K562 (cell line): ENCODE measurements at regions not wholly inside any gene's neighbourhood (a gene's known extent, or its start where the extent isn't known, plus 50 kb on each side); places are given as distances from the start of the nearest gene placed in this dataset.

Source experiments
- ATAC-seq: fragments of 200-7000 bp; cut with Tn5 transposase; 3 replicates; pipeline ENCODE4 v1.9.1; 2020; ENCODE audit warnings: moderate library complexity
- BruUV-seq: library from RNA; stranded (reverse); fragments of 400-500 nt; replicated peaks from 2 replicates; lab custom pipeline; 2021; lab: Mats Ljungman, UMichigan
- CTCF ChIA-PET: fragments of 300-600 bp; formaldehyde crosslinking; extraction: SDS; loops from one replicate; lab custom pipeline; 2021; ENCODE audit warnings: low intra/inter-chr PET ratio; lab: Yijun Ruan, JAX
- POLR2A ChIA-PET: fragments of 300-600, 350-650 bp; sonication (Branson Sonifier 250); formaldehyde crosslinking; extraction: SDS; loops from one replicate; lab custom pipeline; 2021; ENCODE audit warnings: antibody characterized with exemption, inconsistent platforms; lab: Yijun Ruan, JAX
- DNase-seq, 4 experiments: peaks; one replicate each; pipeline versions ENCODE4 v3.0.0 to v3.0.0-alpha.2; 2011 to 2018; ENCODE audit warnings: low spot score in 3 of 4, mixed read lengths in 3 of 4; ENCODE audit errors: extremely low read depth in 1 of 4
- FAIRE-seq: peaks from 2 replicates; lab custom pipeline; 2011; peaks lifted over from hg19 to GRCh38; lab: Jason Lieb, UNC
- H2AFZ ChIP-seq: 2 replicates; pipeline ENCODE4 v1.6.0; 2011; ENCODE audit warnings: low read depth, low read length, control low read depth, inconsistent platforms
- H3K27ac ChIP-seq: fragments of 200-600 bp; 3 replicates; pipeline ENCODE4 v1.8.0; 2011; ENCODE audit warnings: low read depth, mild to moderate bottlenecking, control low read depth, inconsistent platforms, low read length, moderate library complexity, mixed read lengths; ENCODE audit errors: extremely low read depth
- H3K27me3 ChIP-seq, 2 experiments: fragments of 300-600 bp in 1 of 2; 2 replicates in 1 of 2; 3 replicates in 1 of 2; pipeline versions ENCODE4 v1.6.0 to v1.8.0; 2011; ENCODE audit warnings: inconsistent platforms in 2 of 2, low read length in 2 of 2, mild to moderate bottlenecking in 1 of 2, mixed read lengths in 1 of 2, moderate library complexity in 1 of 2; ENCODE audit not compliant: control insufficient read depth in 2 of 2, insufficient read depth in 2 of 2
- H3K36me3 ChIP-seq: fragments of 300-600 bp; 3 replicates; pipeline ENCODE4 v1.8.0; 2011; ENCODE audit warnings: mild to moderate bottlenecking, low read length, inconsistent platforms; ENCODE audit not compliant: control insufficient read depth, insufficient read depth
- H3K4me1 ChIP-seq, 2 experiments: fragments of 200-600 bp in 1 of 2; replicated peaks in 1 of 2; 2 replicates in 1 of 2; 3 replicates in 1 of 2; pipeline versions ENCODE4 v1.5.1 to v1.8.0; 2011; ENCODE audit warnings: inconsistent platforms in 2 of 2, low read length in 2 of 2, mild to moderate bottlenecking in 1 of 2, mixed read lengths in 1 of 2, moderate library complexity in 1 of 2; ENCODE audit not compliant: control insufficient read depth in 2 of 2, insufficient read depth in 2 of 2
- H3K4me2 ChIP-seq: 2 replicates; pipeline ENCODE4 v1.6.1; 2011; ENCODE audit warnings: low read length, control low read depth, inconsistent platforms, mixed read lengths; ENCODE audit not compliant: insufficient read depth
- H3K4me3 ChIP-seq: fragments of 200-600 bp; sonication (generic), shearing (Covaris generic); 2 replicates; pipeline ENCODE4 v1.5.1; 2016; ENCODE audit warnings: control low read depth, inconsistent platforms
- H3K79me2 ChIP-seq: fragments of 200-600 bp; 3 replicates; pipeline ENCODE4 v1.8.0; 2011; ENCODE audit warnings: low read length, inconsistent platforms; ENCODE audit not compliant: control insufficient read depth, insufficient read depth
- H3K9ac ChIP-seq, 2 experiments: 2 replicates each; pipeline versions ENCODE4 v1.6.0 to v1.6.1; 2011; ENCODE audit warnings: low read depth in 2 of 2, low read length in 2 of 2, control low read depth in 1 of 2, inconsistent platforms in 1 of 2, mild to moderate bottlenecking in 1 of 2, mixed read lengths in 1 of 2; ENCODE audit not compliant: insufficient read depth in 1 of 2
- H3K9me1 ChIP-seq: one replicate; pipeline ENCODE4 v1.6.0; 2011; ENCODE audit warnings: inconsistent platforms, mild to moderate bottlenecking, low read length, moderate library complexity; ENCODE audit not compliant: control insufficient read depth, insufficient read depth
- H3K9me3 ChIP-seq: replicated peaks from 2 replicates; pipeline ENCODE4 v1.5.1; 2011; ENCODE audit warnings: low read depth, low read length, inconsistent platforms; ENCODE audit not compliant: control insufficient read depth, insufficient read depth
- H4K20me1 ChIP-seq: replicated peaks from 2 replicates; pipeline ENCODE4 v1.6.1; 2011; ENCODE audit warnings: low read length, inconsistent platforms, mixed read lengths; ENCODE audit not compliant: control insufficient read depth, insufficient read depth
- C11orf30 ChIP-seq: fragments of 450-650 bp; IDR thresholded peaks from 2 replicates; pipeline ENCODE4 v1.6.1; 2016; ENCODE audit warnings: low read depth, mild to moderate bottlenecking
- CBFA2T2 ChIP-seq: fragments of 450-650 bp; conservative IDR thresholded peaks from 2 replicates; pipeline ENCODE4 v1.6.1; 2017; ENCODE audit warnings: mild to moderate bottlenecking
- HEY1 ChIP-seq: fragments of 250-450 bp; sonication (Bioruptor Pico); IDR thresholded peaks from 2 replicates; pipeline ENCODE4 v1.5.0; 2020; ENCODE audit warnings: mild to moderate bottlenecking, moderate library complexity, borderline replicate concordance
- HNRNPLL ChIP-seq: fragments of 200-400 bp; formaldehyde crosslinking; IDR thresholded peaks from 2 replicates; pipeline ENCODE4 v1.6.1; 2017; ENCODE audit warnings: low read length, low read depth, mild to moderate bottlenecking; ENCODE audit not compliant: poor library complexity, severe bottlenecking
- MAFF ChIP-seq: IDR thresholded peaks from 2 replicates; pipeline ENCODE4 v1.6.1; 2012; ENCODE audit warnings: low read length, improper control_type of control experiment
- MAFG ChIP-seq: fragments of 450-650 bp; conservative IDR thresholded peaks from 2 replicates; pipeline ENCODE4 v1.6.1; 2016; ENCODE audit warnings: missing genetic modification characterization, missing compliant biosample characterization
- MAFK ChIP-seq: IDR thresholded peaks from 2 replicates; pipeline ENCODE4 v1.6.1; 2011; ENCODE audit warnings: low read length, improper control_type of control experiment
- MCM3 ChIP-seq: fragments of 450-650 bp; IDR thresholded peaks from 2 replicates; pipeline ENCODE4 v1.6.1; 2016
- MTA3 ChIP-seq: fragments of 450-650 bp; formaldehyde crosslinking; IDR thresholded peaks from 2 replicates; pipeline ENCODE4 v1.6.1; 2017; ENCODE audit warnings: mild to moderate bottlenecking, borderline replicate concordance
- MTF1 ChIP-seq: fragments of 250-450 bp; sonication (Bioruptor Pico); IDR thresholded peaks from 2 replicates; pipeline ENCODE4 v1.9.0; 2021; ENCODE audit warnings: moderate library complexity, mild to moderate bottlenecking, inconsistent platforms, borderline replicate concordance
- NFE2 ChIP-seq: IDR thresholded peaks from 2 replicates; pipeline ENCODE4 v1.6.1; 2014; ENCODE audit warnings: antibody characterized with exemption, low read depth
- NFE2L1 ChIP-seq: fragments of 450-650 bp; IDR thresholded peaks from 2 replicates; pipeline ENCODE4 v1.6.1; 2016; ENCODE audit warnings: missing genetic modification characterization, low read depth, mild to moderate bottlenecking, missing compliant biosample characterization, moderate library complexity, borderline replicate concordance
- PTTG1 ChIP-seq: fragments of 450-650 bp; IDR thresholded peaks from 2 replicates; pipeline ENCODE4 v1.6.1; 2016; ENCODE audit warnings: low read depth, mild to moderate bottlenecking, missing genetic modification characterization, missing compliant biosample characterization
- SMAD1 ChIP-seq: fragments of 150-350 bp; IDR thresholded peaks from 2 replicates; pipeline ENCODE4 v1.6.1; 2014; ENCODE audit warnings: low read length, low read depth; ENCODE audit not compliant: partially characterized antibody
- ZNF316 ChIP-seq: fragments of 450-650 bp; IDR thresholded peaks from 2 replicates; pipeline ENCODE4 v1.6.1; 2016
- ZNF354B ChIP-seq: fragments of 250-450 bp; sonication (Bioruptor Pico); IDR thresholded peaks from 2 replicates; pipeline ENCODE4 v1.4.0; 2020
- ZNF699 ChIP-seq: fragments of 250-450 bp; sonication (Bioruptor Pico); IDR thresholded peaks from 2 replicates; pipeline ENCODE4 v1.8.0; 2021; ENCODE audit warnings: mild to moderate bottlenecking, moderate library complexity; ENCODE audit not compliant: insufficient replicate concordance
- WGBS: fragments of 100-300 bp; shearing (Covaris generic); methylation state at CpG from one replicate; pipeline ENCODE4 v1.1.6; 2016; ENCODE audit warnings: low coverage, mixed read lengths; ENCODE audit not compliant: insufficient coverage; ENCODE audit errors: missing lambda C conversion rate; 5-methylcytosine and 5-hydroxymethylcytosine counted together
- in situ Hi-C: fragments of 300-500 bp; cut with MboI; formaldehyde crosslinking; loops from 4 replicates; pipeline ENCODE4 v1.15.0; 2018; ENCODE audit warnings: inconsistent platforms, mixed read lengths
- intact Hi-C: fragments of 100-400 bp; cut with micrococcal nuclease; formaldehyde crosslinking; loops from 2 replicates; pipeline ENCODE4 v1.14.2; 2022

GRCh38 chr12:90585640-90586304, 369.2 kb downstream of the CCER1 start:
- WGBS, result 0% methylated on average over 3 of the region's 3 CpGs
- Histone ChIP-seq H2AFZ (no peak overlapping the region), H3K27me3 (no peaks in the 10 kb centered on the region), H3K4me1 (no peaks in the 10 kb centered on the region), H3K27ac (no peak overlapping the region), H3K9me3 (no peaks in the 10 kb centered on the region; the same call in 1 of the 2 replicates), H3K79me2 (no peaks in the 10 kb centered on the region), H3K9ac (no peak overlapping the region), H3K36me3 (no peaks in the 10 kb centered on the region), H4K20me1 (no peaks in the 10 kb centered on the region), H3K4me3 (no peak overlapping the region), H3K9me1 (no peaks in the 10 kb centered on the region), H3K4me2 (no peak overlapping the region)
- ATAC-seq (no peak), FAIRE-seq (no peak), DNase-seq (no peak)
- ChIA-PET CTCF (no interaction called here), POLR2A (no interaction called here)
- no TSS peak for BruUV-seq
- in situ Hi-C loops, result no loop called here
- no peak for TF ChIP-seq PTTG1
- TF ChIP-seq HEY1 (CRISPR knock-in tag), result no peak
- no peak for TF ChIP-seq MTA3
- no peak for TF ChIP-seq SMAD1
- TF ChIP-seq MCM3, result no peak
- no peak for TF ChIP-seq ZNF354B
- no peak for TF ChIP-seq CBFA2T2
- TF ChIP-seq MTF1 (CRISPR knock-in tag), result no peak
- intact Hi-C loops, result no loop called here

GRCh38 chr12:90576707-90577106, 378.3 kb downstream of the CCER1 start:
- TF ChIP-seq NFE2 (peak; percentile 48; the same call in 1 of the 2 replicates), ZNF699 (CRISPR knock-in tag) (no peak), NFE2L1 (tag) (0 out of 2 replicates have a peak, but pooled peaks have one; percentile 9), HNRNPLL (no peak), MAFK (peak; percentile 65; the same call in 1 of the 2 replicates), MAFG (tag) (peak; percentile 80), MAFF (peak; percentile 78), ZNF316 (peak; percentile 87), C11orf30 (peak; percentile 60)

More at GRCh38 chr12:90576707-90577106, 378.3 kb downstream of the CCER1 start:
- no peaks in the 10 kb centered on the region for H3K79me2 ChIP-seq
- no peaks in the 10 kb centered on the region for H3K4me1 ChIP-seq
- no peak overlapping the region for H3K27ac ChIP-seq
- ChIA-PET POLR2A (no interaction called here), CTCF (no interaction called here)
- H3K9me1 ChIP-seq, result no peaks in the 10 kb centered on the region
- in situ Hi-C loops (no loop called here), intact Hi-C loops (no loop called here)
- no peaks in the 10 kb centered on the region for H3K36me3 ChIP-seq
- no peaks in the 10 kb centered on the region for H4K20me1 ChIP-seq
- no peak overlapping the region for H3K4me3 ChIP-seq
- DNase-seq (no peak), FAIRE-seq (no peak), ATAC-seq (no peak)
- no peak overlapping the region for H2AFZ ChIP-seq
- BruUV-seq, result no TSS peak
- no peak overlapping the region for H3K9ac ChIP-seq
- H3K4me2 ChIP-seq, result no peak overlapping the region
- no peaks in the 10 kb centered on the region for H3K9me3 ChIP-seq
- H3K27me3 ChIP-seq, result no peaks in the 10 kb centered on the region
